Epidermal melanocyte (primary cell): ENCODE measurements at regions not wholly inside any gene's neighbourhood (a gene's known extent, or its start where the extent isn't known, plus 50 kb on each side); places are given as distances from the start of the nearest gene placed in this dataset.
"Not testable (repeated sequence)": the region's sequence is repeated elsewhere in the genome, so short reads cannot be mapped to it uniquely, and the experiment has no call there.

ENCODE experiments used
- DNase-seq: peaks from one replicate; pipeline ENCODE4 v3.0.0; 2011; ENCODE audit warnings: low spot score; ENCODE audit not compliant: insufficient read length

GRCh38 chr5:125044491-125045282, 298.2 kb upstream of the ZNF608 start:
- DNase-seq = no peak

- DNase-seq = no peak
These were observed 299.2 kb upstream of the ZNF608 start for GRCh38 chr5:125045646-125046045.

- DNase-seq = no peak
These were observed 300.4 kb upstream of the ZNF608 start for GRCh38 chr5:125046838-125047237.

GRCh38 chr5:125047871-125048270, 301.4 kb upstream of the ZNF608 start:
- no peak for DNase-seq

GRCh38 chr5:125049721-125050702, 303.6 kb upstream of the ZNF608 start:
- DNase-seq = no peak

GRCh38 chr5:125050926-125051325, 304.5 kb upstream of the ZNF608 start:
- no peak for DNase-seq

- no peak for DNase-seq
These were observed 306.1 kb upstream of the ZNF608 start for GRCh38 chr5:125052584-125052983.

- DNase-seq = no peak
These were observed 306.7 kb upstream of the ZNF608 start for GRCh38 chr5:125053179-125053578.

GRCh38 chr5:125054146-125054545, 307.7 kb upstream of the ZNF608 start:
- no peak for DNase-seq

- DNase-seq = no peak
These were observed 310.4 kb upstream of the ZNF608 start for GRCh38 chr5:125056671-125057485.

GRCh38 chr5:125057912-125058826, 311.7 kb upstream of the ZNF608 start:
- peak; percentile 50 for DNase-seq

GRCh38 chr5:125059255-125060002, 313.0 kb upstream of the ZNF608 start:
- no peak for DNase-seq

GRCh38 chr5:125061726-125062125, 315.3 kb upstream of the ZNF608 start:
- DNase-seq = no peak

- no peak for DNase-seq
These were observed 318.4 kb upstream of the ZNF608 start for GRCh38 chr5:125064621-125065438.

- no peak for DNase-seq
These were observed 319.3 kb upstream of the ZNF608 start for GRCh38 chr5:125065741-125066140.

GRCh38 chr5:125070961-125071360, 324.5 kb upstream of the ZNF608 start:
- DNase-seq = no peak

- DNase-seq = no peak
These were observed 326.7 kb upstream of the ZNF608 start for GRCh38 chr5:125073090-125073489.

- no peak for DNase-seq
These were observed 329.1 kb upstream of the ZNF608 start for GRCh38 chr5:125075567-125075966.

- DNase-seq = not testable (repeated sequence)
These were observed 332.6 kb upstream of the ZNF608 start for GRCh38 chr5:125079028-125079427.
